Heart right ventricle (tissue), 16 donors: ENCODE measurements at regions not wholly inside any gene's neighbourhood (a gene's known extent, or its start where the extent isn't known, plus 50 kb on each side); places are given as distances from the start of the nearest gene placed in this dataset.

Source experiments
- ATAC-seq, 8 donors: fragments of 200-7000 bp; cut with Tn5 transposase; one replicate each; pipeline ENCODE4 v1.9.1; 2020; ENCODE audit warnings: mild to moderate bottlenecking in 8 of 8, moderate library complexity in 8 of 8, moderate number of reproducible peaks in 1 of 8
- DNase-seq, 2 donors: peaks; one replicate each; pipeline ENCODE4 v3.0.0-alpha.2; 2020
- H3K27ac ChIP-seq, 10 donors: fragments of 200-600 bp; sonication (generic) in 2 of 10; one replicate each; pipeline versions ENCODE4 v1.5.0 to v1.8.0; 2020 to 2022; ENCODE audit warnings: mild to moderate bottlenecking in 3 of 10
- H3K27me3 ChIP-seq, 7 donors: fragments of 200-600 bp; one replicate each; pipeline ENCODE4 v1.8.0; 2021 to 2022; ENCODE audit warnings: mild to moderate bottlenecking in 2 of 7
- H3K36me3 ChIP-seq, 9 donors: fragments of 200-600 bp; sonication (generic) in 1 of 9; one replicate each; pipeline versions ENCODE4 v1.5.0 to v1.8.0; 2020 to 2022; ENCODE audit warnings: mild to moderate bottlenecking in 2 of 9
- H3K4me1 ChIP-seq, 9 donors: fragments of 200-600 bp; sonication (generic) in 1 of 9; one replicate each; pipeline versions ENCODE4 v1.5.0 to v1.8.0; 2020 to 2022; ENCODE audit warnings: mild to moderate bottlenecking in 4 of 9
- H3K4me3 ChIP-seq, 10 donors: fragments of 200-600 bp; sonication (generic) in 2 of 10; one replicate each; pipeline versions ENCODE4 v1.5.0 to v1.8.0; 2020 to 2022; ENCODE audit warnings: mild to moderate bottlenecking in 7 of 10, moderate library complexity in 2 of 10
- H3K9me3 ChIP-seq, 11 donors: fragments of 200-600 bp in 10 of 11; sonication (generic) in 2 of 11; one replicate each; pipeline versions ENCODE4 v1.5.0 to v1.8.0; 2013 to 2022; ENCODE audit warnings: mild to moderate bottlenecking in 2 of 11, control low read depth in 1 of 11, moderate library complexity in 1 of 11
- WGBS, 2 donors: extraction: QIAGEN DNeasy Blood & Tissue Kit; methylation state at CpG; one replicate each; pipeline ENCODE4 v1.1.7; 2013; ENCODE audit warnings: inconsistent platforms in 1 of 2; 5-methylcytosine and 5-hydroxymethylcytosine counted together
- intact Hi-C, 10 donors: fragments of 100-400 bp; cut with DNase I; formaldehyde crosslinking; loops; one replicate each; pipeline versions ENCODE4 v1.11.1 to v1.14.2; 2022
- TF ChIP-seq, protein P1 (sequence below), 9 donors: fragments of 200-600 bp; sonication (generic) in 2 of 9; IDR thresholded peaks; one replicate each; pipeline versions ENCODE4 v1.5.0 to v1.8.0; 2021 to 2022; ENCODE audit warnings: antibody characterized with exemption in 9 of 9, mild to moderate bottlenecking in 5 of 9, moderate library complexity in 1 of 9
- donor health status: Arrhythmogenic right ventricular cardiomyopathy.
- donor health status: ischemic (EF 13 %, LVEDD 7.1; RV severe dilation, severe dysfunction).
- donor health status: healthy with polysubstance abuse.
- donor health status: DM: no; HTN: yes; CAD: no.
- donor health status: DM: no; HTN: no; CAD: no.
- donor health status: ischemic (EF 25% LVEDD 6.9; RV normal size, moderate dysfunction).
- donor health status: ischemic (EF 25% LVEDD 5.7; RV mildly dilated, moderate dysfunction).
- donor health status: healthy.
- donor health status: DM: yes; HTN: yes; CAD: no.
- donor health status: Ischemic cardiomyopathy.
- donor health status: ischemic (EF 35%, LVEDD 5.7; RV mildly dilated, moderate dysfunction).
- donor health status: nonischemic (EF 11% LVEDD 7.7; RV severe dilation, severe dysfunction).
- donor health status: DM: yes; HTN: yes; CAD: no.
- donor health status: PGD.
- donor health status: ischemic (EF 29% LVEDD 5.4; RV normal size, mild dysfunction).
- donor health status: nonischemic (EF 23%, LVEDD 6.1; RV moderate dilation, normal function).

DNA sequence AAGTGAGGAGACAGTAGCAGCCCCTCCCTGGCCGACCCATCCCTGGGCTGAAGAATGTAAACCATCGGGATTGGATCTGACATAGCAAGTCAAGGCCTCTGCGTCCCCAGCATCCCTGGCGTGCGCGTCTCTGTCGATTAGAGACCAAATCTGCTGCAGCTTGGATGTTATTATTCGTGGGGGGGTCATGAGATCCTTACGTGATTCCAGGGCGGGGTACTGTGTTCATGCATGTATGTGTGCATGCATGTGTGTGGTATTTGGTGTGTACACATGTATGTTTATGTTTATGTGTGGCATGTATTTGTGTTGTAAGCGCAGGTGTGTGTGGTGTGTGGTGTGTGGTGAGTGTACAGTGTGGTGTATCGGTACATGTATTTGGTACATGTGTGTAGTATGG is 741.8 kb upstream of the SALL3 start:
- DNase-seq (no peak), ATAC-seq (no peak)
- Histone ChIP-seq H3K36me3 (no peaks in the 10 kb centered on the region), H3K4me1 (peaks cover 0 to 7% (median 0%) of the 10 kb centered on the region in 9 donors), H3K27me3 (peaks cover 0 to 3% (median 0%) of the 10 kb centered on the region in 7 donors), H3K27ac (no peak overlapping the region), H3K9me3 (no peaks in the 10 kb centered on the region), H3K4me3 (no peak overlapping the region)
- TF ChIP-seq, protein P1, sequence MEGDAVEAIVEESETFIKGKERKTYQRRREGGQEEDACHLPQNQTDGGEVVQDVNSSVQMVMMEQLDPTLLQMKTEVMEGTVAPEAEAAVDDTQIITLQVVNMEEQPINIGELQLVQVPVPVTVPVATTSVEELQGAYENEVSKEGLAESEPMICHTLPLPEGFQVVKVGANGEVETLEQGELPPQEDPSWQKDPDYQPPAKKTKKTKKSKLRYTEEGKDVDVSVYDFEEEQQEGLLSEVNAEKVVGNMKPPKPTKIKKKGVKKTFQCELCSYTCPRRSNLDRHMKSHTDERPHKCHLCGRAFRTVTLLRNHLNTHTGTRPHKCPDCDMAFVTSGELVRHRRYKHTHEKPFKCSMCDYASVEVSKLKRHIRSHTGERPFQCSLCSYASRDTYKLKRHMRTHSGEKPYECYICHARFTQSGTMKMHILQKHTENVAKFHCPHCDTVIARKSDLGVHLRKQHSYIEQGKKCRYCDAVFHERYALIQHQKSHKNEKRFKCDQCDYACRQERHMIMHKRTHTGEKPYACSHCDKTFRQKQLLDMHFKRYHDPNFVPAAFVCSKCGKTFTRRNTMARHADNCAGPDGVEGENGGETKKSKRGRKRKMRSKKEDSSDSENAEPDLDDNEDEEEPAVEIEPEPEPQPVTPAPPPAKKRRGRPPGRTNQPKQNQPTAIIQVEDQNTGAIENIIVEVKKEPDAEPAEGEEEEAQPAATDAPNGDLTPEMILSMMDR (IDR thresholded peaks at IDR 0.05): no peak
- WGBS, 2 donors: 94 to 97% methylated on average over 12 of the region's 12 CpGs
- intact Hi-C loops: loop anchor here in 1 of 10 donors (10.0 kb wide), 1 partner anchor 57 kb away; no protein-coding TSS in a partner anchor

DNA sequence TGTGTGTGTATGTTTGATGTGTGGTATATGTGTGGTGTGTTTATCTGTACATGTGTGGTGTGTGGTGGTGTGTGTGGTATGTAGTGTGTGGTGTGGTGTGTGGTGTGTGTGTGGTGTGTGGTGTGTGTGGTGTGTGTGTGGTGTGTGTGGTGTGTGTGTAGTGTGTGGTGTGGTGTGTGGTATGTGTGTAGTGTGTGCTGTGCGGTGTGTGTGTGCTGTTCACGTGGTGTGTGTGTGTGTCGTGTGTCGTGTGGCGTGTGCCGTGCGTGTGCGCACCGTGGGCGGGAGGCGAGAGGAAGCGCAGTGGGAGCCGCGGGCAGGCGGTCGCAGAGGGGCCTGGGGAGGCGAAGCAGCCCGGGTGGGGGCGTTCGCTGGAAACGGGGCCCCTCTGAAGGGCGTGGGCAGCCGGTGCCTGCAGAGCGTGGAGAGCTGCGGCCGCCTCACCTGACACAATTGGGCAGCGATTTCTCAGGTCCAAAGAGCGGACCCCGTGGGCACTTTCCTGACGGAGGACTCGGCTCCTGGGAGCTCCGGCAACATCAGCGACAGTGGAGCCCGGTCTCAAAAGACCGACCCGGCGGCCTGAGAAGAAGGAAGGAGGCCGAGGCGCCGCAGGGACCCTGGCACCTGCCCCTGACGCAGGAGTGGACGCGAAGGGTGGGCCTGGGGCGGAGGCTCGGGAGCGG is 741.1 kb upstream of the SALL3 start:
- Histone ChIP-seq H3K36me3 (no peaks in the 10 kb centered on the region), H3K4me1 (peaks cover 0 to 7% (median 0%) of the 10 kb centered on the region in 9 donors), H3K9me3 (no peaks in the 10 kb centered on the region), H3K4me3 (no peak overlapping the region), H3K27me3 (no peaks in the 10 kb centered on the region), H3K27ac (no peak overlapping the region)
- intact Hi-C loops: loop anchor here in 1 of 10 donors (10.0 kb wide), 1 partner anchor 56 kb away; no protein-coding TSS in a partner anchor
- WGBS, 2 donors: 91 to 93% methylated on average over 43 to 46 of the region's 46 CpGs
- DNase-seq (no peak), ATAC-seq (no peak)
- TF ChIP-seq, protein P1 (IDR thresholded peaks at IDR 0.05): no peak

DNA sequence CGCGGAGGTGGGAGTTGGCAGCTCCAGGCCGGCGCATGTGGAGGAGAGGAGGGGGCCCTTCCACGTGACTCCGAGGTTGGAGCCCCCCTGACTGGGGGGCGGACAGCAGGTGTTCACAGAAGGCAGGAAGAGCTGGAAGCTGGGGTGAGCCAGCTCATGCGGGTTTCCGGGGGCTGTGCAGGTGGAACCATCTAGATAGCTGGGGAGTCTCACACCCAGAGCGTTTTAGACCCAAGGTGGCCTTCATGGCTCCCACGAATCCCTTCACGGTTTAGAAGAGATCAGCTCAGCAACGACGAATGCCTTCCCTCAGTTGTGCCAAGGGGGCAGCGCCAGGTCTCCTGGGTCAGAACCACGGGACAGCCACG is 740.5 kb upstream of the SALL3 start:
- H3K4me1 ChIP-seq: peaks cover 0 to 7% (median 0%) of the 10 kb centered on the region in 9 donors
- no peaks in the 10 kb centered on the region for H3K36me3 ChIP-seq
- intact Hi-C loops: loop anchor here in 1 of 10 donors (10.0 kb wide), 1 partner anchor 56 kb away; no protein-coding TSS in a partner anchor
- ATAC-seq: no peak
- TF ChIP-seq, protein P1 (IDR thresholded peaks at IDR 0.05): no peak
- H3K27me3 ChIP-seq: no peaks in the 10 kb centered on the region
- DNase-seq: no peak
- 89 to 92% methylated on average over 17 of the region's 17 CpGs for WGBS, 2 donors
- H3K27ac ChIP-seq: no peak overlapping the region
- H3K9me3 ChIP-seq: no peaks in the 10 kb centered on the region
- no peak overlapping the region for H3K4me3 ChIP-seq

DNA sequence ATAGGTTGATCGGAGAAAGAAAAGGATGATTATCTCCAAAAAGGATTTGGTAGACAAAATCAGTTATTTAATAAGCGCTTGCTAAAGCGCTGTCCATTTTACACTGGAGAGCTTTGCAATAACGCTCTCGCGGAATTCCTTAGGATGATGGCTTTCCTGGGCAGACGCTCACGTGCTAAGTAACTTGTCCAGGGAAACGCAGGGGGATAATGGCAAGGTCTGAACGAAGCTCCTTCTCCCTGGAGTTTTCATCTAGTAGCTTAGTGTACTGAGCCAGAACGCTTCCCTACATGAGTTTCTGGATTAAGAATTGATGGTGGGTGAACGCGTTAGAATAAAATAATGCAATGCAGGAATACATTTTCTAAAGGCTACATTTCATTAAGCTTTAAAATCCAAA is 739.5 kb upstream of the SALL3 start:
- Histone ChIP-seq H3K9me3 (no peaks in the 10 kb centered on the region), H3K4me3 (no peak overlapping the region), H3K27me3 (peaks cover 0 to 4% (median 0%) of the 10 kb centered on the region in 7 donors), H3K36me3 (no peaks in the 10 kb centered on the region), H3K27ac (no peak overlapping the region), H3K4me1 (peaks cover 0 to 7% (median 0%) of the 10 kb centered on the region in 9 donors)
- DNase-seq: no peak
- TF ChIP-seq, protein P1 (IDR thresholded peaks at IDR 0.05): no peak
- WGBS, 2 donors: 72 to 88% methylated on average over 13 of the region's 13 CpGs
- no peak for ATAC-seq
- intact Hi-C loops: no loop called here
